ENCODE measurements at regions not wholly inside any gene's neighbourhood (a gene's known extent, or its start where the extent isn't known, plus 50 kb on each side); places are given as distances from the start of the nearest gene placed in this dataset.

- no peak for TF ChIP-seq POU2F2 (IDR thresholded peaks at IDR 0.05; ENCODE audit: low read depth, low read length)
- TF ChIP-seq POLR2A (IDR thresholded peaks at IDR 0.05; ENCODE audit: low read depth, low read length) = no peak
These were observed 89.9 kb upstream of the EPHA3 start for GRCh38 chr3:89017531-89017930.

All from GM12891 (cell line).